Left ventricle myocardium inferior (tissue), 1 donor: ENCODE measurements at regions not wholly inside any gene's neighbourhood (a gene's known extent, or its start where the extent isn't known, plus 50 kb on each side); places are given as distances from the start of the nearest gene placed in this dataset.

ENCODE experiments used
- DNase-seq: peaks from one replicate; pipeline ENCODE4 v3.0.0-alpha.2; 2020
- H3K27ac ChIP-seq: fragments of 200-600 bp; replicated peaks from 2 replicates; pipeline ENCODE4 v1.8.0; 2021
- H3K27me3 ChIP-seq: fragments of 200-600 bp; 2 replicates; pipeline ENCODE4 v1.8.0; 2021; ENCODE audit warnings: low read depth
- H3K36me3 ChIP-seq: fragments of 200-600 bp; 2 replicates; pipeline ENCODE4 v1.8.0; 2021
- H3K4me1 ChIP-seq: fragments of 200-600 bp; 2 replicates; pipeline ENCODE4 v1.8.0; 2021
- H3K4me3 ChIP-seq: fragments of 200-600 bp; 2 replicates; pipeline ENCODE4 v1.8.0; 2021; ENCODE audit warnings: mild to moderate bottlenecking, moderate library complexity
- H3K9me3 ChIP-seq: fragments of 200-600 bp; replicated peaks from 2 replicates; pipeline ENCODE4 v1.8.0; 2021
- CTCF ChIP-seq: fragments of 200-600 bp; IDR thresholded peaks from 2 replicates; pipeline ENCODE4 v1.8.0; 2021; ENCODE audit warnings: antibody characterized with exemption, mild to moderate bottlenecking, borderline replicate concordance
- intact Hi-C: fragments of 100-400 bp; cut with micrococcal nuclease; formaldehyde crosslinking; loops from one replicate; pipeline ENCODE4 v1.11.0; 2022
- donor health status: DM: no; HTN: yes; CAD: no; lungs with severe emphysema.

- intact Hi-C loops, result no loop called here
- H3K36me3 ChIP-seq, result no peaks in the 10 kb centered on the region
- no peaks in the 10 kb centered on the region for H3K9me3 ChIP-seq
Measured at GRCh38 chr2:18182861-18183260, 304.4 kb downstream of the KCNS3 start.

GRCh38 chr2:18180912-18181311 lies 302.4 kb downstream of the KCNS3 start:
- TF ChIP-seq CTCF, result no peak
- H3K9me3 ChIP-seq, result no peaks in the 10 kb centered on the region
- DNase-seq, result no peak
- no peaks in the 10 kb centered on the region for H3K36me3 ChIP-seq
- H3K27me3 ChIP-seq, result peaks cover 6% of the 10 kb centered on the region
- no peak overlapping the region for H3K27ac ChIP-seq
- no peak overlapping the region for H3K4me3 ChIP-seq
- H3K4me1 ChIP-seq, result peaks cover 5% of the 10 kb centered on the region
- intact Hi-C loops, result no loop called here

More at GRCh38 chr2:18182861-18183260, 304.4 kb downstream of the KCNS3 start:
- Histone ChIP-seq H3K27me3 (peaks cover 7% of the 10 kb centered on the region), H3K27ac (no peak overlapping the region), H3K4me3 (no peak overlapping the region), H3K4me1 (peaks cover 5% of the 10 kb centered on the region)
- TF ChIP-seq CTCF, result no peak
- DNase-seq, result no peak

GRCh38 chr2:18180031-18180610 lies 301.7 kb downstream of the KCNS3 start:
- no peaks in the 10 kb centered on the region for H3K36me3 ChIP-seq
- no peak for TF ChIP-seq CTCF
- no peak overlapping the region for H3K4me3 ChIP-seq
- peaks cover 5% of the 10 kb centered on the region for H3K4me1 ChIP-seq
- intact Hi-C loops, result no loop called here
- no peak for DNase-seq
- no peaks in the 10 kb centered on the region for H3K27me3 ChIP-seq
- H3K9me3 ChIP-seq, result no peaks in the 10 kb centered on the region
- H3K27ac ChIP-seq, result no peak overlapping the region

- H3K4me1 ChIP-seq, result peaks cover 5% of the 10 kb centered on the region
- no peaks in the 10 kb centered on the region for H3K9me3 ChIP-seq
- peak; percentile 82 for TF ChIP-seq CTCF
- H3K27me3 ChIP-seq, result no peaks in the 10 kb centered on the region
- H3K4me3 ChIP-seq, result no peak overlapping the region
- no peak overlapping the region for H3K27ac ChIP-seq
- DNase-seq, result no peak
- intact Hi-C loops, result loop anchor here (10.0 kb wide), 1 partner anchor 324 kb away; no protein-coding TSS in a partner anchor
- no peaks in the 10 kb centered on the region for H3K36me3 ChIP-seq
Measured at GRCh38 chr2:18178736-18179349, 300.4 kb downstream of the KCNS3 start.

GRCh38 chr2:18176679-18177215 lies 298.3 kb downstream of the KCNS3 start:
- TF ChIP-seq CTCF, result no peak
- no peaks in the 10 kb centered on the region for H3K9me3 ChIP-seq
- DNase-seq, result no peak
- no peaks in the 10 kb centered on the region for H3K36me3 ChIP-seq
- no peak overlapping the region for H3K4me3 ChIP-seq
- intact Hi-C loops, result loop anchor here (10.0 kb wide), 1 partner anchor 322 kb away; no protein-coding TSS in a partner anchor
- peaks cover 5% of the 10 kb centered on the region for H3K4me1 ChIP-seq
- no peaks in the 10 kb centered on the region for H3K27me3 ChIP-seq
- H3K27ac ChIP-seq, result no peak overlapping the region
